Calu3 (cell line): ENCODE measurements at regions not wholly inside any gene's neighbourhood (a gene's known extent, or its start where the extent isn't known, plus 50 kb on each side); places are given as distances from the start of the nearest gene placed in this dataset.

ENCODE experiments used
- BruUV-seq: library from RNA; stranded (reverse); fragments of 400-500 nt; replicated peaks from 2 replicates; lab custom pipeline; 2021; lab: Mats Ljungman, UMichigan
- CTCF ChIA-PET: fragments of 300-600 bp; sonication (Branson Sonifier 250); formaldehyde crosslinking; loops from one replicate; lab custom pipeline; 2022; ENCODE audit warnings: antibody characterized with exemption; lab: Charles Lee
- DNase-seq: peaks from one replicate; pipeline ENCODE4 v3.0.0; 2022
- H3K27ac Mint-ChIP-seq: one replicate; pipeline ENCODE4 v1.8.0; 2022; ENCODE audit warnings: mixed read lengths; ENCODE audit not compliant: unreplicated experiment
- H3K27me3 Mint-ChIP-seq: one replicate; pipeline ENCODE4 v1.8.0; 2022; ENCODE audit warnings: mixed read lengths; ENCODE audit not compliant: unreplicated experiment
- H3K36me3 Mint-ChIP-seq: one replicate; pipeline ENCODE4 v1.8.0; 2022; ENCODE audit warnings: mild to moderate bottlenecking, moderate library complexity, mixed read lengths; ENCODE audit not compliant: insufficient read depth, unreplicated experiment
- H3K4me1 Mint-ChIP-seq: one replicate; pipeline ENCODE4 v1.8.0; 2022; ENCODE audit warnings: mild to moderate bottlenecking, low read depth, mixed read lengths; ENCODE audit not compliant: unreplicated experiment
- H3K4me3 Mint-ChIP-seq: one replicate; pipeline ENCODE4 v1.8.0; 2022; ENCODE audit warnings: mild to moderate bottlenecking, low read depth, moderate library complexity, mixed read lengths; ENCODE audit not compliant: unreplicated experiment
- H3K9me3 Mint-ChIP-seq: one replicate; pipeline ENCODE4 v1.8.0; 2022; ENCODE audit warnings: low read depth, mixed read lengths; ENCODE audit not compliant: unreplicated experiment
- intact Hi-C: fragments of 100-400 bp; cut with micrococcal nuclease; formaldehyde crosslinking; loops from one replicate; pipeline ENCODE4 v1.10.0; 2022; ENCODE audit not compliant: unreplicated experiment
- TF ChIP-seq, protein P1 (sequence below): fragments of 200-600 bp; IDR thresholded peaks from one replicate; pipeline ENCODE4 v1.8.0; 2022; ENCODE audit warnings: antibody characterized with exemption; ENCODE audit not compliant: unreplicated experiment

DNA sequence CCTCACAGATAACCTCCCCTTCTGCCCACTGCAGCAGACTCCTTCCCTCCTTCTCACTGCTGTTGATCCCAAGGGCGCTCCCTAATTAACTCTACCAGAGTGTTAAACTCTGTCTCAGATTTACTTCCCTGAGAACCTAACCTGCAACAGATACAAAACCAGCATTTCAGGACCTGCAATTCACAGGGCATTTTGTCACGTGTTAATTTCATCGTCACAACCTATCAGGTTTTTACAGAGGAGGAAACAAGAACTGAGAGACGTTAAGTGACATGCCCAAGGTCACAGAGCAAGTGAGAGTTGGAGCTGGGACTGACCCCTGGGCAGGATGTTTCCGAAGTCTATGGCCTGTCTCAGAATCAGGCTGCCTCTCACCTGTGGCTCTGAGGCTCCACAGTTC, 223.9 kb downstream of the UACA start:
- H3K4me3 Mint-ChIP-seq: no peak overlapping the region
- CTCF ChIA-PET: interaction anchor here (0.8 to 1.0 kb wide), 2 partner anchors 30 kb away, joined by 3 read pairs; no protein-coding TSS in a partner anchor
- H3K4me1 Mint-ChIP-seq: peaks cover 18% of the 10 kb centered on the region
- no peak for DNase-seq
- no peak overlapping the region for H3K27ac Mint-ChIP-seq
- H3K9me3 Mint-ChIP-seq: no peaks in the 10 kb centered on the region
- H3K27me3 Mint-ChIP-seq: peaks cover 40% of the 10 kb centered on the region
- TF ChIP-seq, protein P1, sequence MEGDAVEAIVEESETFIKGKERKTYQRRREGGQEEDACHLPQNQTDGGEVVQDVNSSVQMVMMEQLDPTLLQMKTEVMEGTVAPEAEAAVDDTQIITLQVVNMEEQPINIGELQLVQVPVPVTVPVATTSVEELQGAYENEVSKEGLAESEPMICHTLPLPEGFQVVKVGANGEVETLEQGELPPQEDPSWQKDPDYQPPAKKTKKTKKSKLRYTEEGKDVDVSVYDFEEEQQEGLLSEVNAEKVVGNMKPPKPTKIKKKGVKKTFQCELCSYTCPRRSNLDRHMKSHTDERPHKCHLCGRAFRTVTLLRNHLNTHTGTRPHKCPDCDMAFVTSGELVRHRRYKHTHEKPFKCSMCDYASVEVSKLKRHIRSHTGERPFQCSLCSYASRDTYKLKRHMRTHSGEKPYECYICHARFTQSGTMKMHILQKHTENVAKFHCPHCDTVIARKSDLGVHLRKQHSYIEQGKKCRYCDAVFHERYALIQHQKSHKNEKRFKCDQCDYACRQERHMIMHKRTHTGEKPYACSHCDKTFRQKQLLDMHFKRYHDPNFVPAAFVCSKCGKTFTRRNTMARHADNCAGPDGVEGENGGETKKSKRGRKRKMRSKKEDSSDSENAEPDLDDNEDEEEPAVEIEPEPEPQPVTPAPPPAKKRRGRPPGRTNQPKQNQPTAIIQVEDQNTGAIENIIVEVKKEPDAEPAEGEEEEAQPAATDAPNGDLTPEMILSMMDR: no peak
- BruUV-seq: no TSS peak
- intact Hi-C loops: no loop called here
- no peaks in the 10 kb centered on the region for H3K36me3 Mint-ChIP-seq

DNA sequence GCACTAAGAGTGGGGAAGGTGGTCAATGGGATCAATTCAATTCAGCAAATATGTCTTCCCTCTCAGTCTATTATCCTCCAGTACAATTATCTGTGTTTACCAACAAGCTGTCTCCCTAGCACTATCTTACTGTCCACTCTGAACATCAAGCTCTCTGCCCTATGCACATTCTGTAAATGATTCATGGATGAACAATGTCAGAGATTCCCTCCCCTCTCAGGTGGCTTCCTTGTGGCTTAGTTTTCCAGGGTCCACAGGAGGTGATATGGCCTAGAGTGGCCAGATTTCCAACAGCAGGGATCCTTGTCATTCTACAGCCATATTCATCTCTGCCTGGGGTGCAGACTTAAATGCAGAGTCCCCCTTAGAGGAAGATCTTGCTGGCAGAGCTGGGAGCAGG, 225.1 kb downstream of the UACA start:
- intact Hi-C loops: no loop called here
- no peak overlapping the region for H3K4me3 Mint-ChIP-seq
- no peak for DNase-seq
- CTCF ChIA-PET: interaction anchor here (1.0 to 1.3 kb wide), 2 partner anchors 13 to 31 kb away, joined by 3 read pairs; no protein-coding TSS in a partner anchor
- H3K4me1 Mint-ChIP-seq: peaks cover 18% of the 10 kb centered on the region
- H3K36me3 Mint-ChIP-seq: no peaks in the 10 kb centered on the region
- no peak overlapping the region for H3K27ac Mint-ChIP-seq
- no TSS peak for BruUV-seq
- TF ChIP-seq, protein P1: no peak
- H3K9me3 Mint-ChIP-seq: no peaks in the 10 kb centered on the region
- peaks cover 48% of the 10 kb centered on the region for H3K27me3 Mint-ChIP-seq

DNA sequence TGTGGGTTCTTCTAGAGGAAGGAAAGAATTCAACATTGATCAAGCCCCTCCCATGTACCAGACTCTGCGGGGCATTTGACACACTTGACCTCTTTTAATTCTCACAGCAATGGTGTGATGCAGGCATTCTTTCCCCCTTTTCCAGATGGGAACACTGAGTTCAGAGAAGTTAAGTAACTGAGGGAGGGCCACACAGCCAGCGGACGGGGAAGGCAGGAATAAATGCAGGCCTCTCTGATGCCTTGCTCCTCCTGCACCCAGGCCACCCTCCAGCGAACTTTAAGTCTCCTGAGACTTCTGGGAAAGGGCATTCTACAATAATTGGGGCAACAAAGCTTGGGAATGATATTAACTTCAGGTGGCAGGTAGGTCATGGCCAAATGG, 227.4 kb downstream of the UACA start:
- peaks cover 49% of the 10 kb centered on the region for H3K27me3 Mint-ChIP-seq
- no peak for DNase-seq
- peaks cover 18% of the 10 kb centered on the region for H3K4me1 Mint-ChIP-seq
- no peaks in the 10 kb centered on the region for H3K36me3 Mint-ChIP-seq
- H3K4me3 Mint-ChIP-seq: no peak overlapping the region
- H3K27ac Mint-ChIP-seq: no peak overlapping the region
- BruUV-seq: no TSS peak
- H3K9me3 Mint-ChIP-seq: no peaks in the 10 kb centered on the region
- intact Hi-C loops: no loop called here
- TF ChIP-seq, protein P1: no peak
- CTCF ChIA-PET: interaction anchor here (0.6 kb wide), 1 partner anchor 269 kb away, joined by 3 read pairs; no protein-coding TSS in a partner anchor

DNA sequence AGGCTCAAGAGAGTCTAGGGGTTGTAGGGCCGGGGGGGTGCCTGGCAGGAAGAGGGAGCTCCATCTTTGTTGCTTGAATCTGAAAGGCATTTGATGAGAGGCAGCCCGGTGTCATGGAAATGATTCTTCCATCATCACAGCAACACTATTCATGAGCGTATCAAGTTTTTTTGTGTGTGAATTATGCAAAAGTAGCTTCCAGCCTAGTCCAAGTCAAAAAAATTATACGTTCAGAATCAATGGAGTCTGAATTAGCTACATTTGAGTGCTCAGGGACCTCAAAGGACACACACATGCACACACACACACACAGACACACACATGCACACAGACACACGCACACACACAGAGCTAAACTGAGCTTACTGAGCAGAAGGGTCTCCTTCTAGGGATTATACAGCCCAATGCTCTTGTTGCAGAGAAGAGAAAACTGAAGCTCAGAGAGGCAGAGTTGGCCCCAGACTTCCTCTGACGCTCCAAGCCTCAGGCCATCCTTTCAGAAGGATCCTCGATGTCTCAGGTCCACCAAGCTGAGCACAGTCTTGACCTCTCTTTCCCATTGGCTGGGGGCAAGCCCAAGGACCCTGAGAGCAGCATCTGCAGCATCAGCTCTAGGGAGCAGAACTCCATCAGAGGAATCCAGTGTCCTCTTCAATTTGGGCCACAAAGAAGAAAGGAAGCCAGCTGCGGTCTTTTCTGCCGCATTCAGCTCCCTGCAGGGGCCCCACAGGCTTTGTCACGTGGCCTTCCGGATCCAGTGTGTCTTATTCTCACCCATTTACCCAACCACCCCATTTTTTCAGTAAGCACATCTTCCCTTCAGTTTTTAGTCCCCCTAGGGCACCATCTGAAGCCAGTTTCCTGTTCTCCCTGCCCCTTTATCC, 228.0 kb downstream of the UACA start:
- Mint-ChIP-seq H3K27ac (no peak overlapping the region), H3K27me3 (peaks cover 55% of the 10 kb centered on the region), H3K9me3 (no peaks in the 10 kb centered on the region), H3K4me1 (peaks cover 18% of the 10 kb centered on the region), H3K36me3 (no peaks in the 10 kb centered on the region), H3K4me3 (no peak overlapping the region)
- TF ChIP-seq, protein P1: no peak
- CTCF ChIA-PET: interaction anchor here (0.6 to 1.0 kb wide), 2 partner anchors 30 to 268 kb away, joined by 3 read pairs; no protein-coding TSS in a partner anchor
- no TSS peak for BruUV-seq
- no peak for DNase-seq
- intact Hi-C loops: no loop called here
